K562 (cell line): ENCODE measurements at regions not wholly inside any gene's neighbourhood (a gene's known extent, or its start where the extent isn't known, plus 50 kb on each side); places are given as distances from the start of the nearest gene placed in this dataset.

Experiments used
- ATAC-seq: fragments of 200-7000 bp; cut with Tn5 transposase; 3 replicates; pipeline ENCODE4 v1.9.1; 2020; ENCODE audit warnings: moderate library complexity
- BruUV-seq: library from RNA; stranded (reverse); fragments of 400-500 nt; replicated peaks from 2 replicates; lab custom pipeline; 2021; lab: Mats Ljungman, UMichigan
- CTCF ChIA-PET: fragments of 300-600 bp; formaldehyde crosslinking; extraction: SDS; loops from one replicate; lab custom pipeline; 2021; ENCODE audit warnings: low intra/inter-chr PET ratio; lab: Yijun Ruan, JAX
- POLR2A ChIA-PET: fragments of 300-600, 350-650 bp; sonication (Branson Sonifier 250); formaldehyde crosslinking; extraction: SDS; loops from one replicate; lab custom pipeline; 2021; ENCODE audit warnings: antibody characterized with exemption, inconsistent platforms; lab: Yijun Ruan, JAX
- DNase-seq, 4 experiments: peaks; one replicate each; pipeline versions ENCODE4 v3.0.0 to v3.0.0-alpha.2; 2011 to 2018; ENCODE audit warnings: low spot score in 3 of 4, mixed read lengths in 3 of 4; ENCODE audit errors: extremely low read depth in 1 of 4
- FAIRE-seq: peaks from 2 replicates; lab custom pipeline; 2011; peaks lifted over from hg19 to GRCh38; lab: Jason Lieb, UNC
- H2AFZ ChIP-seq: 2 replicates; pipeline ENCODE4 v1.6.0; 2011; ENCODE audit warnings: low read depth, low read length, control low read depth, inconsistent platforms
- H3K27ac ChIP-seq: fragments of 200-600 bp; 3 replicates; pipeline ENCODE4 v1.8.0; 2011; ENCODE audit warnings: low read depth, mild to moderate bottlenecking, control low read depth, inconsistent platforms, low read length, moderate library complexity, mixed read lengths; ENCODE audit errors: extremely low read depth
- H3K27me3 ChIP-seq, 2 experiments: fragments of 300-600 bp in 1 of 2; 2 replicates in 1 of 2; 3 replicates in 1 of 2; pipeline versions ENCODE4 v1.6.0 to v1.8.0; 2011; ENCODE audit warnings: inconsistent platforms in 2 of 2, low read length in 2 of 2, mild to moderate bottlenecking in 1 of 2, mixed read lengths in 1 of 2, moderate library complexity in 1 of 2; ENCODE audit not compliant: control insufficient read depth in 2 of 2, insufficient read depth in 2 of 2
- H3K36me3 ChIP-seq: fragments of 300-600 bp; 3 replicates; pipeline ENCODE4 v1.8.0; 2011; ENCODE audit warnings: mild to moderate bottlenecking, low read length, inconsistent platforms; ENCODE audit not compliant: control insufficient read depth, insufficient read depth
- H3K4me1 ChIP-seq, 2 experiments: fragments of 200-600 bp in 1 of 2; replicated peaks in 1 of 2; 2 replicates in 1 of 2; 3 replicates in 1 of 2; pipeline versions ENCODE4 v1.5.1 to v1.8.0; 2011; ENCODE audit warnings: inconsistent platforms in 2 of 2, low read length in 2 of 2, mild to moderate bottlenecking in 1 of 2, mixed read lengths in 1 of 2, moderate library complexity in 1 of 2; ENCODE audit not compliant: control insufficient read depth in 2 of 2, insufficient read depth in 2 of 2
- H3K4me2 ChIP-seq: 2 replicates; pipeline ENCODE4 v1.6.1; 2011; ENCODE audit warnings: low read length, control low read depth, inconsistent platforms, mixed read lengths; ENCODE audit not compliant: insufficient read depth
- H3K4me3 ChIP-seq: fragments of 200-600 bp; sonication (generic), shearing (Covaris generic); 2 replicates; pipeline ENCODE4 v1.5.1; 2016; ENCODE audit warnings: control low read depth, inconsistent platforms
- H3K79me2 ChIP-seq: fragments of 200-600 bp; 3 replicates; pipeline ENCODE4 v1.8.0; 2011; ENCODE audit warnings: low read length, inconsistent platforms; ENCODE audit not compliant: control insufficient read depth, insufficient read depth
- H3K9ac ChIP-seq, 2 experiments: 2 replicates each; pipeline versions ENCODE4 v1.6.0 to v1.6.1; 2011; ENCODE audit warnings: low read depth in 2 of 2, low read length in 2 of 2, control low read depth in 1 of 2, inconsistent platforms in 1 of 2, mild to moderate bottlenecking in 1 of 2, mixed read lengths in 1 of 2; ENCODE audit not compliant: insufficient read depth in 1 of 2
- H3K9me1 ChIP-seq: one replicate; pipeline ENCODE4 v1.6.0; 2011; ENCODE audit warnings: inconsistent platforms, mild to moderate bottlenecking, low read length, moderate library complexity; ENCODE audit not compliant: control insufficient read depth, insufficient read depth
- H3K9me3 ChIP-seq: replicated peaks from 2 replicates; pipeline ENCODE4 v1.5.1; 2011; ENCODE audit warnings: low read depth, low read length, inconsistent platforms; ENCODE audit not compliant: control insufficient read depth, insufficient read depth
- H4K20me1 ChIP-seq: replicated peaks from 2 replicates; pipeline ENCODE4 v1.6.1; 2011; ENCODE audit warnings: low read length, inconsistent platforms, mixed read lengths; ENCODE audit not compliant: control insufficient read depth, insufficient read depth
- ASH1L ChIP-seq: fragments of 450-650 bp; IDR thresholded peaks from 2 replicates; pipeline ENCODE4 v1.6.1; 2018; ENCODE audit warnings: borderline replicate concordance, mild to moderate bottlenecking, low read depth; ENCODE audit not compliant: partially characterized antibody
- HMG20A ChIP-seq: fragments of 450-650 bp; formaldehyde crosslinking; conservative IDR thresholded peaks from 2 replicates; pipeline ENCODE4 v1.4.0; 2020; ENCODE audit warnings: mild to moderate bottlenecking, mixed read lengths
- NBN ChIP-seq: fragments of 450-650 bp; IDR thresholded peaks from 2 replicates; pipeline ENCODE4 v1.6.1; 2016; ENCODE audit warnings: low read depth, mild to moderate bottlenecking
- NCOA6 ChIP-seq: fragments of 450-650 bp; IDR thresholded peaks from 2 replicates; pipeline ENCODE4 v1.6.1; 2017; ENCODE audit warnings: mild to moderate bottlenecking
- NFE2 ChIP-seq: IDR thresholded peaks from 2 replicates; pipeline ENCODE4 v1.6.1; 2014; ENCODE audit warnings: antibody characterized with exemption, low read depth
- NUFIP1 ChIP-seq: fragments of 450-650 bp; IDR thresholded peaks from 2 replicates; pipeline ENCODE4 v1.6.1; 2018; ENCODE audit not compliant: partially characterized antibody
- PML ChIP-seq: IDR thresholded peaks from 2 replicates; pipeline ENCODE4 v1.6.1; 2012; ENCODE audit warnings: low read length, inconsistent platforms
- PPARD ChIP-seq: fragments of 250-450 bp; sonication (Bioruptor Pico); IDR thresholded peaks from 2 replicates; pipeline ENCODE4 v1.8.0; 2022; ENCODE audit warnings: inconsistent platforms, mild to moderate bottlenecking, moderate library complexity
- SIX5 ChIP-seq, 2 experiments: IDR thresholded peaks; 2 replicates each; pipeline ENCODE4 v1.6.1; 2011; ENCODE audit warnings: low read length in 2 of 2, borderline replicate concordance in 1 of 2, low read depth in 1 of 2, mild to moderate bottlenecking in 1 of 2, moderate library complexity in 1 of 2; ENCODE audit not compliant: insufficient read depth in 1 of 2
- SNIP1 ChIP-seq: fragments of 450-650 bp; IDR thresholded peaks from 2 replicates; pipeline ENCODE4 v1.7.1; 2017; ENCODE audit warnings: low read depth, mild to moderate bottlenecking
- THRAP3 ChIP-seq: fragments of 450-650 bp; IDR thresholded peaks from 2 replicates; pipeline ENCODE4 v1.6.1; 2016; ENCODE audit warnings: mild to moderate bottlenecking, inconsistent platforms, borderline replicate concordance
- ZBTB1 ChIP-seq: sonication (generic); formaldehyde crosslinking; IDR thresholded peaks from 2 replicates; pipeline ENCODE4 v1.8.1; 2023; ENCODE audit warnings: missing genetic modification reagents, low read depth, mild to moderate bottlenecking, borderline replicate concordance
- ZBTB8A ChIP-seq: fragments of 450-650 bp; IDR thresholded peaks from 2 replicates; pipeline ENCODE4 v1.6.1; 2018; ENCODE audit warnings: mild to moderate bottlenecking, moderate library complexity; ENCODE audit not compliant: partially characterized antibody
- ZC3H8 ChIP-seq: fragments of 450-650 bp; IDR thresholded peaks from 2 replicates; pipeline ENCODE4 v1.6.1; 2017
- ZNF24 ChIP-seq: fragments of 450-650 bp; IDR thresholded peaks from 2 replicates; pipeline ENCODE4 v1.6.1; 2016
- ZNF717 ChIP-seq: fragments of 250-450 bp; sonication (Bioruptor Pico); IDR thresholded peaks from 2 replicates; pipeline ENCODE4 v1.5.0; 2021
- WGBS: fragments of 100-300 bp; shearing (Covaris generic); methylation state at CpG from one replicate; pipeline ENCODE4 v1.1.6; 2016; ENCODE audit warnings: low coverage, mixed read lengths; ENCODE audit not compliant: insufficient coverage; ENCODE audit errors: missing lambda C conversion rate; 5-methylcytosine and 5-hydroxymethylcytosine counted together
- in situ Hi-C: fragments of 300-500 bp; cut with MboI; formaldehyde crosslinking; loops from 4 replicates; pipeline ENCODE4 v1.15.0; 2018; ENCODE audit warnings: inconsistent platforms, mixed read lengths
- intact Hi-C: fragments of 100-400 bp; cut with micrococcal nuclease; formaldehyde crosslinking; loops from 2 replicates; pipeline ENCODE4 v1.14.2; 2022
- TF ChIP-seq, protein P1 (sequence below): sonication (generic); formaldehyde crosslinking; IDR thresholded peaks from 2 replicates; pipeline ENCODE4 v1.8.0; 2022; ENCODE audit warnings: mild to moderate bottlenecking, missing genetic modification reagents, borderline replicate concordance
- TF ChIP-seq, protein P2 (sequence below), 3 experiments: fragments of 200-800 bp in 1 of 3; sonication (Bioruptor generic) in 1 of 3; sonication (generic) in 1 of 3; formaldehyde crosslinking in 1 of 3; IDR thresholded peaks; 2 replicates each; pipeline versions ENCODE4 v1.6.1 to v1.8.0; 2016 to 2022; ENCODE audit warnings: mild to moderate bottlenecking in 2 of 3, missing compliant biosample characterization in 2 of 3, missing genetic modification characterization in 2 of 3, missing genetic modification reagents in 1 of 3

DNA sequence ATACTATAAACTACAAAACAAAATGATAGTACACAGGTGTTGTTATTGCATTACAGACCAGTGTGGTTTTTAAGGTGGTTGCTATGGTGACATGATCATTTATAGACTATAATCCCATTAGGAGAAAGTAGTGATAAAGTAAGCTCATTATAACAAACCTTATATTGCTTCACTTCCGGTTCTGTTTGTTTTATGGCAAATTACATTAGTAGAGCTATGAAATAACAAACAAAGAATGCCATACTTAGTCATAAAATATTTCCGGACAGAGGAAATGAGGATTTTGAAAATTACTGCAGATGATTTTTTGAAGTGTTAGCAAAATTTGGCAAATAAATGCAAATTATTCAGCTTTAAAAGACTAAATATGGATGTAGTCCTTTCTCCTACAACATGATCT is 640.4 kb upstream of the ARPP21 start:
- BruUV-seq = no TSS peak
- Histone ChIP-seq H3K4me1 (no peaks in the 10 kb centered on the region), H2AFZ (no peak overlapping the region), H3K4me3 (no peak overlapping the region), H3K79me2 (no peaks in the 10 kb centered on the region), H3K4me2 (no peak overlapping the region), H3K9ac (no peak overlapping the region), H4K20me1 (no peaks in the 10 kb centered on the region), H3K27ac (no peak overlapping the region), H3K9me1 (no peaks in the 10 kb centered on the region), H3K36me3 (no peaks in the 10 kb centered on the region), H3K27me3 (no peaks in the 10 kb centered on the region), H3K9me3 (no peaks in the 10 kb centered on the region; the same call in 1 of the 2 replicates)
- FAIRE-seq (no peak), DNase-seq (no peak), ATAC-seq (no peak)
- in situ Hi-C loops = no loop called here
- intact Hi-C loops = no loop called here
- no peak for TF ChIP-seq ZNF24
- no peak for TF ChIP-seq SNIP1
- no peak for TF ChIP-seq THRAP3
- TF ChIP-seq ZNF717 (CRISPR knock-in tag) = no peak
- TF ChIP-seq ZC3H8 = no peak
- TF ChIP-seq, protein P1, sequence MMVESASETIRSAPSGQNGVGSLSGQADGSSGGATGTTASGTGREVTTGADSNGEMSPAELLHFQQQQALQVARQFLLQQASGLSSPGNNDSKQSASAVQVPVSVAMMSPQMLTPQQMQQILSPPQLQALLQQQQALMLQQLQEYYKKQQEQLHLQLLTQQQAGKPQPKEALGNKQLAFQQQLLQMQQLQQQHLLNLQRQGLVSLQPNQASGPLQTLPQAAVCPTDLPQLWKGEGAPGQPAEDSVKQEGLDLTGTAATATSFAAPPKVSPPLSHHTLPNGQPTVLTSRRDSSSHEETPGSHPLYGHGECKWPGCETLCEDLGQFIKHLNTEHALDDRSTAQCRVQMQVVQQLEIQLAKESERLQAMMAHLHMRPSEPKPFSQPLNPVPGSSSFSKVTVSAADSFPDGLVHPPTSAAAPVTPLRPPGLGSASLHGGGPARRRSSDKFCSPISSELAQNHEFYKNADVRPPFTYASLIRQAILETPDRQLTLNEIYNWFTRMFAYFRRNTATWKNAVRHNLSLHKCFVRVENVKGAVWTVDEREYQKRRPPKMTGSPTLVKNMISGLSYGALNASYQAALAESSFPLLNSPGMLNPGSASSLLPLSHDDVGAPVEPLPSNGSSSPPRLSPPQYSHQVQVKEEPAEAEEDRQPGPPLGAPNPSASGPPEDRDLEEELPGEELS (CRISPR knock-in tag) = no peak
- TF ChIP-seq ASH1L = no peak
- TF ChIP-seq PML = no peak
- no peak for TF ChIP-seq NBN
- no peak for TF ChIP-seq NFE2
- TF ChIP-seq PPARD (CRISPR knock-in tag) = no peak
- no peak for TF ChIP-seq ZBTB1
- TF ChIP-seq HMG20A (CRISPR knock-in tag) = no peak
- TF ChIP-seq NUFIP1 = no peak
- no peak for TF ChIP-seq NCOA6
- no peak for TF ChIP-seq ZBTB8A
- TF ChIP-seq, protein P2, sequence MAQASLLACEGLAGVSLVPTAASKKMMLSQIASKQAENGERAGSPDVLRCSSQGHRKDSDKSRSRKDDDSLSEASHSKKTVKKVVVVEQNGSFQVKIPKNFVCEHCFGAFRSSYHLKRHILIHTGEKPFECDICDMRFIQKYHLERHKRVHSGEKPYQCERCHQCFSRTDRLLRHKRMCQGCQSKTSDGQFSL (CRISPR knock-in tag; IDR thresholded peaks at IDR 0.05) = no peak
- TF ChIP-seq, protein P2 (tag; IDR thresholded peaks at IDR 0.05) = no peak
- TF ChIP-seq SIX5 (IDR thresholded peaks at IDR 0.05; ENCODE audit: borderline replicate concordance in 1 of 2, insufficient read depth in 1 of 2, low read depth in 1 of 2, low read length in 2 of 2) = no peak
- ChIA-PET CTCF (no interaction called here), POLR2A (no interaction called here)
- WGBS = 2% methylated on average over 2 of the region's 2 CpGs
